ENCODE measurements at regions not wholly inside any gene's neighbourhood (a gene's known extent, or its start where the extent isn't known, plus 50 kb on each side); places are given as distances from the start of the nearest gene placed in this dataset.

- TF ChIP-seq PAX8 (IDR thresholded peaks at IDR 0.05), result no peak
- TF ChIP-seq CBX3 (IDR thresholded peaks at IDR 0.05; ENCODE audit: borderline replicate concordance, low read depth), result no peak
- TF ChIP-seq NKRF (conservative IDR thresholded peaks at IDR 0.05), result no peak
- no peak for TF ChIP-seq IRF3 (IDR thresholded peaks at IDR 0.05)
- no peak for TF ChIP-seq EGR1 (IDR thresholded peaks at IDR 0.05; ENCODE audit: borderline replicate concordance in 1 of 2, low read depth in 2 of 2, low read length in 2 of 2)
Measured at GRCh38 chr10:23723796-23724195, 284.9 kb downstream of the OTUD1 start (continued).

GRCh38 chr10:23725548-23725947, 286.7 kb downstream of the OTUD1 start:
- no peaks in the 10 kb centered on the region for H3K4me1 ChIP-seq (ENCODE audit: control insufficient read depth, insufficient read depth, low read length)
- ATAC-seq, result no peak
- no peaks in the 10 kb centered on the region for H3K9me3 ChIP-seq (replicated peaks; ENCODE audit: control insufficient read depth, insufficient read depth, low read length)
- ChIA-PET POLR2A (no interaction called here), RAD21 (ENCODE audit: unreplicated experiment) (no interaction called here), CTCF (interaction anchor here (0.6 kb wide), 1 partner anchor 144 kb away, joined by 3 read pairs; no protein-coding TSS in a partner anchor), SMC1A (ENCODE audit: uncharacterized antibody, unreplicated experiment) (no interaction called here)
- intact Hi-C loops (cut with micrococcal nuclease; ENCODE audit: unreplicated experiment), result no loop called here
- in situ Hi-C loops (cut with MboI), result no loop called here
- TF ChIP-seq PBX3 (IDR thresholded peaks at IDR 0.05; ENCODE audit: insufficient replicate concordance, low read depth, low read length) (no peak), ZNF24 (IDR thresholded peaks at IDR 0.05) (no peak), NFYA (IDR thresholded peaks at IDR 0.05; ENCODE audit: borderline replicate concordance, low read depth, low read length) (no peak), STAT1 (conservative IDR thresholded peaks at IDR 0.05) (no peak), CHD2 (IDR thresholded peaks at IDR 0.05; ENCODE audit: borderline replicate concordance, low read depth, low read length) (no peak)
- no peak overlapping the region for H3K27ac ChIP-seq (ENCODE audit: control insufficient read depth, insufficient read depth)
- no peak overlapping the region for H3K4me3 ChIP-seq
- no peaks in the 10 kb centered on the region for H4K20me1 ChIP-seq (ENCODE audit: control insufficient read depth, insufficient read depth)
- H3K27me3 ChIP-seq (replicated peaks in 1 of 2; ENCODE audit: control insufficient read depth in 2 of 2, insufficient read depth in 2 of 2, low read length in 1 of 2), result no peaks in the 10 kb centered on the region
- no TSS peak for BruUV-seq (replicated peaks)
- 63% methylated on average over 1 of the region's 1 CpG for WGBS (ENCODE audit: insufficient coverage, insufficient replicate concordance, low lambda C conversion rate, missing lambda C conversion rate)
- FAIRE-seq, result no peak
- H3K9ac ChIP-seq (ENCODE audit: control insufficient read depth, insufficient read depth, low read length), result no peak overlapping the region
- no peaks in the 10 kb centered on the region for H3K79me2 ChIP-seq (ENCODE audit: control insufficient read depth, insufficient read depth, low read length)
- H3K36me3 ChIP-seq (ENCODE audit: control insufficient read depth in 2 of 2, insufficient read depth in 2 of 2, low read length in 1 of 2), result no peaks in the 10 kb centered on the region
- DNase-seq (ENCODE audit: low read depth, low spot score), result no peak
- no peak overlapping the region for H3K4me2 ChIP-seq (ENCODE audit: control insufficient read depth, insufficient read depth)
- no peak overlapping the region for H2AFZ ChIP-seq (ENCODE audit: control insufficient read depth, low read depth, low read length)

Measured in GM12878 (cell line).